Liver (tissue), 3 donors: ENCODE measurements at regions not wholly inside any gene's neighbourhood (a gene's known extent, or its start where the extent isn't known, plus 50 kb on each side); places are given as distances from the start of the nearest gene placed in this dataset.

Experiments
- EGR1 ChIP-seq, 2 donors: IDR thresholded peaks; 2 replicates each; pipeline ENCODE4 v1.6.1; 2016 to 2018; ENCODE audit warnings: antibody characterized with exemption in 2 of 2, low read depth in 2 of 2
- FOXA1 ChIP-seq: IDR thresholded peaks from 2 replicates; pipeline ENCODE4 v1.6.1; 2016; ENCODE audit warnings: antibody characterized with exemption
- GABPA ChIP-seq, 2 donors: IDR thresholded peaks in 1 of 2; conservative IDR thresholded peaks in 1 of 2; 2 replicates each; pipeline ENCODE4 v1.6.1; 2016; ENCODE audit warnings: antibody characterized with exemption in 2 of 2, mild to moderate bottlenecking in 1 of 2, moderate library complexity in 1 of 2
- JUND ChIP-seq, 2 donors: IDR thresholded peaks; 2 replicates each; pipeline ENCODE4 v1.6.1; 2016; ENCODE audit warnings: antibody characterized with exemption in 2 of 2
- RAD21 ChIP-seq, 2 donors: IDR thresholded peaks; 2 replicates each; pipeline ENCODE4 v1.6.1; 2016; ENCODE audit warnings: antibody characterized with exemption in 2 of 2, mild to moderate bottlenecking in 2 of 2
- RXRA ChIP-seq, 2 donors: IDR thresholded peaks; 2 replicates each; pipeline ENCODE4 v1.6.1; 2017 to 2018; ENCODE audit warnings: antibody characterized with exemption in 2 of 2, mild to moderate bottlenecking in 1 of 2
- SP1 ChIP-seq: IDR thresholded peaks from 2 replicates; pipeline ENCODE4 v1.6.1; 2018; ENCODE audit warnings: antibody characterized with exemption, mild to moderate bottlenecking
- TAF1 ChIP-seq: conservative IDR thresholded peaks from 2 replicates; pipeline ENCODE4 v1.6.1; 2016; ENCODE audit warnings: antibody characterized with exemption, mild to moderate bottlenecking
- YY1 ChIP-seq: IDR thresholded peaks from 2 replicates; pipeline ENCODE4 v1.6.1; 2016; ENCODE audit warnings: antibody characterized with exemption, mild to moderate bottlenecking
- TF ChIP-seq, protein P1 (sequence below): fragments of 150-350 bp; IDR thresholded peaks from 2 replicates; pipeline ENCODE4 v1.5.1; 2017; ENCODE audit warnings: improper control_type of control experiment, low read depth, low read length; ENCODE audit not compliant: missing input control
- TF ChIP-seq, protein P2 (sequence below): IDR thresholded peaks from 2 replicates; pipeline ENCODE4 v1.6.1; 2016; ENCODE audit warnings: antibody characterized with exemption
- TF ChIP-seq, protein P3 (sequence below): IDR thresholded peaks from 2 replicates; pipeline ENCODE4 v1.6.1; 2016; ENCODE audit warnings: antibody characterized with exemption, mild to moderate bottlenecking
- donor health status: healthy.
- donor health status: healthy.

DNA sequence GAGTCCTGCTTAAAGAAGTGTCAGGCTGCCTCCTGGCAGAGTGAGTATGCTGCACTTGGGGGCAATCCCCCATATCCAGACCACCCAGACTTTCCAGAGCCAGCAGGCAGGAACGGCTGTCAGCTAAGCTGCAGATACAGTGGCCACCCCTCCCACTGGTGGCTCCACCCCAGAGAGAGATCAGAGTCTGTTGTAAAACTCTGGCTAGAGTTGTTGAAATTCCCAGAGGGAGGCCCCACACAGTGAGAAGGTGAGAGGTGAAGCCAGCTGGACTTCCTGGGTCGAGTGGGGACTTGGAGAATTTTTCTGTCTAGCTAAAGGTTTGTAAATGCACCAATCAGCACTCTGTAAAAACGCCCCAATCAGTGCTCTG is 533.8 kb upstream of the ACVR2A start:
- TF ChIP-seq, protein P1, sequence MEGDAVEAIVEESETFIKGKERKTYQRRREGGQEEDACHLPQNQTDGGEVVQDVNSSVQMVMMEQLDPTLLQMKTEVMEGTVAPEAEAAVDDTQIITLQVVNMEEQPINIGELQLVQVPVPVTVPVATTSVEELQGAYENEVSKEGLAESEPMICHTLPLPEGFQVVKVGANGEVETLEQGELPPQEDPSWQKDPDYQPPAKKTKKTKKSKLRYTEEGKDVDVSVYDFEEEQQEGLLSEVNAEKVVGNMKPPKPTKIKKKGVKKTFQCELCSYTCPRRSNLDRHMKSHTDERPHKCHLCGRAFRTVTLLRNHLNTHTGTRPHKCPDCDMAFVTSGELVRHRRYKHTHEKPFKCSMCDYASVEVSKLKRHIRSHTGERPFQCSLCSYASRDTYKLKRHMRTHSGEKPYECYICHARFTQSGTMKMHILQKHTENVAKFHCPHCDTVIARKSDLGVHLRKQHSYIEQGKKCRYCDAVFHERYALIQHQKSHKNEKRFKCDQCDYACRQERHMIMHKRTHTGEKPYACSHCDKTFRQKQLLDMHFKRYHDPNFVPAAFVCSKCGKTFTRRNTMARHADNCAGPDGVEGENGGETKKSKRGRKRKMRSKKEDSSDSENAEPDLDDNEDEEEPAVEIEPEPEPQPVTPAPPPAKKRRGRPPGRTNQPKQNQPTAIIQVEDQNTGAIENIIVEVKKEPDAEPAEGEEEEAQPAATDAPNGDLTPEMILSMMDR = no peak
- TF ChIP-seq YY1 (no peak), RXRA (IDR thresholded peaks at IDR 0.05) (no peak), JUND (IDR thresholded peaks at IDR 0.05) (no peak), RAD21 (IDR thresholded peaks at IDR 0.05) (no peak), TAF1 (no peak), GABPA (IDR thresholded peaks at IDR 0.05 in 1 of 2, conservative IDR thresholded peaks at IDR 0.05 in 1 of 2) (no peak), SP1 (no peak), FOXA1 (no peak), EGR1 (IDR thresholded peaks at IDR 0.05; ENCODE audit: low read depth in 2 of 2) (no peak)
- TF ChIP-seq, protein P2, sequence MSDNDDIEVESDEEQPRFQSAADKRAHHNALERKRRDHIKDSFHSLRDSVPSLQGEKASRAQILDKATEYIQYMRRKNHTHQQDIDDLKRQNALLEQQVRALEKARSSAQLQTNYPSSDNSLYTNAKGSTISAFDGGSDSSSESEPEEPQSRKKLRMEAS = no peak
- TF ChIP-seq, protein P3, sequence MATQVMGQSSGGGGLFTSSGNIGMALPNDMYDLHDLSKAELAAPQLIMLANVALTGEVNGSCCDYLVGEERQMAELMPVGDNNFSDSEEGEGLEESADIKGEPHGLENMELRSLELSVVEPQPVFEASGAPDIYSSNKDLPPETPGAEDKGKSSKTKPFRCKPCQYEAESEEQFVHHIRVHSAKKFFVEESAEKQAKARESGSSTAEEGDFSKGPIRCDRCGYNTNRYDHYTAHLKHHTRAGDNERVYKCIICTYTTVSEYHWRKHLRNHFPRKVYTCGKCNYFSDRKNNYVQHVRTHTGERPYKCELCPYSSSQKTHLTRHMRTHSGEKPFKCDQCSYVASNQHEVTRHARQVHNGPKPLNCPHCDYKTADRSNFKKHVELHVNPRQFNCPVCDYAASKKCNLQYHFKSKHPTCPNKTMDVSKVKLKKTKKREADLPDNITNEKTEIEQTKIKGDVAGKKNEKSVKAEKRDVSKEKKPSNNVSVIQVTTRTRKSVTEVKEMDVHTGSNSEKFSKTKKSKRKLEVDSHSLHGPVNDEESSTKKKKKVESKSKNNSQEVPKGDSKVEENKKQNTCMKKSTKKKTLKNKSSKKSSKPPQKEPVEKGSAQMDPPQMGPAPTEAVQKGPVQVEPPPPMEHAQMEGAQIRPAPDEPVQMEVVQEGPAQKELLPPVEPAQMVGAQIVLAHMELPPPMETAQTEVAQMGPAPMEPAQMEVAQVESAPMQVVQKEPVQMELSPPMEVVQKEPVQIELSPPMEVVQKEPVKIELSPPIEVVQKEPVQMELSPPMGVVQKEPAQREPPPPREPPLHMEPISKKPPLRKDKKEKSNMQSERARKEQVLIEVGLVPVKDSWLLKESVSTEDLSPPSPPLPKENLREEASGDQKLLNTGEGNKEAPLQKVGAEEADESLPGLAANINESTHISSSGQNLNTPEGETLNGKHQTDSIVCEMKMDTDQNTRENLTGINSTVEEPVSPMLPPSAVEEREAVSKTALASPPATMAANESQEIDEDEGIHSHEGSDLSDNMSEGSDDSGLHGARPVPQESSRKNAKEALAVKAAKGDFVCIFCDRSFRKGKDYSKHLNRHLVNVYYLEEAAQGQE = no peak
